ENCODE measurements at regions not wholly inside any gene's neighbourhood (a gene's known extent, or its start where the extent isn't known, plus 50 kb on each side); places are given as distances from the start of the nearest gene placed in this dataset.
"Not testable (repeated sequence)": the region's sequence is repeated elsewhere in the genome, so short reads cannot be mapped to it uniquely, and the experiment has no call there.

DNA sequence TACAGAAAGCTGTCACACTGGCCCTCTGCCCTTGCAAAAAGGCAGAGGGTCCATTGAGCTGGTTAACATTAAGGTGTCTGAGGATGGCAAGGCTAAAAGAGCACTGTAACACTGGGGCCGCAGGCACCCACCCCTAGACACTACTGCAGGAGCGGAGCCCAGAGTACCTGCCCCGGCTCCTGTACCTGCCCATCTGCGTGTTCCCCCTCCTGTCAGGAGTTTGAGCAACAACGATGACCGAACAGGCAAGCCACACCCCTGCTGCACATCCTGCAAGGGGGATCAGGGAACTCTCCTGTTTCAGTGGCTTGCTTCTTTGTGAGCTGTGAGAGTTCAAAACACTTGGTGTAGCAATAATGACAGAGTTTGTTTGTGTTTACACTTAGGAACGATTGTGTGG lies 117.4 kb upstream of the STARD13 start:
- no peak overlapping the region for H3K27ac ChIP-seq
- TF ChIP-seq, protein P1, sequence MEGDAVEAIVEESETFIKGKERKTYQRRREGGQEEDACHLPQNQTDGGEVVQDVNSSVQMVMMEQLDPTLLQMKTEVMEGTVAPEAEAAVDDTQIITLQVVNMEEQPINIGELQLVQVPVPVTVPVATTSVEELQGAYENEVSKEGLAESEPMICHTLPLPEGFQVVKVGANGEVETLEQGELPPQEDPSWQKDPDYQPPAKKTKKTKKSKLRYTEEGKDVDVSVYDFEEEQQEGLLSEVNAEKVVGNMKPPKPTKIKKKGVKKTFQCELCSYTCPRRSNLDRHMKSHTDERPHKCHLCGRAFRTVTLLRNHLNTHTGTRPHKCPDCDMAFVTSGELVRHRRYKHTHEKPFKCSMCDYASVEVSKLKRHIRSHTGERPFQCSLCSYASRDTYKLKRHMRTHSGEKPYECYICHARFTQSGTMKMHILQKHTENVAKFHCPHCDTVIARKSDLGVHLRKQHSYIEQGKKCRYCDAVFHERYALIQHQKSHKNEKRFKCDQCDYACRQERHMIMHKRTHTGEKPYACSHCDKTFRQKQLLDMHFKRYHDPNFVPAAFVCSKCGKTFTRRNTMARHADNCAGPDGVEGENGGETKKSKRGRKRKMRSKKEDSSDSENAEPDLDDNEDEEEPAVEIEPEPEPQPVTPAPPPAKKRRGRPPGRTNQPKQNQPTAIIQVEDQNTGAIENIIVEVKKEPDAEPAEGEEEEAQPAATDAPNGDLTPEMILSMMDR (conservative IDR thresholded peaks at IDR 0.05) = no peak

DNA sequence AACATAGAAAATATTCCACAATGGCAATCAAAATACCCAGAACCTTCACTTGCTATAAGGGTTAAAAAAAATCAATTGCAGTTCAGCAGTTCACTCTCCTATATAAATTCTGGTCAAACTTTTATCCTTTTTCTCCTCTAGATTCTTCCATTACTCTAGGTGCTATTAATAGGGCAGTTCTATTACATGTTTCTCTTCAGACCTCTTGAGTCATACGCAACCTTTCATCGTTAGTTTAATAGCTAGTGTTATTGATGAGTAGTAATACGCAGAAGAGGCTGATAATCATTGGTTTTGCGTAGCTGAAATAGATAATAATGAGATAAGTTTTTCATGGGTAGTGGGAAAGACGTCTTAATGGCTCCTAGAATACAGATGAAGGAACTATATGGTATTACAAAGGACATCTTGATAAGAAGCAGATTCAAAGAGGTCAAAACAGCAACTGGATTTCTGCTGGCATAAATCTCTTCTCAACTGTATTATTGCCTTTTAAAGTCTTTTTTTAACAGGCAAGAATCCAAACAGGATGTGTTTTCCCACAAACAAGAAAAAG lies 118.3 kb upstream of the STARD13 start:
- no peak overlapping the region for H3K27ac ChIP-seq
- TF ChIP-seq, protein P1 (conservative IDR thresholded peaks at IDR 0.05) = no peak

DNA sequence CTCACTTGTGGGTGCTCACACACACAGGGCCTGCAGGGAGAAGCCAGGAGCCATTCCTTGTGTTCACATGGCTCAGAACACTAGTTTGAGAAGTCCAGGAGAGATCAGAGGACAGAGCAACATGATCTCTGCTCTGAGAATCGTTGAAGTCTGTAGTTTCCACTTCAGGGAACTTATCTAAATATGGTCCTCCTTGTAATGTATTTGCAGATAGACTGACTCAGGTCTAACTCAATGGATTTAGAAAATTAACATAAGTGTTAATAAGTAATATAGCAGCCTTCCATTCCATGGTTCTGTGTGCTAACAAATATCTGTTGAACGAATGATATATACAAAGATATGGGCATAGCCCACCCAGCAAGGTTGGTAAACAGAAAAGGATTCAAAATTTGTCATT lies 119.8 kb upstream of the STARD13 start:
- no peak overlapping the region for H3K27ac ChIP-seq
- TF ChIP-seq, protein P1 (conservative IDR thresholded peaks at IDR 0.05) = no peak

DNA sequence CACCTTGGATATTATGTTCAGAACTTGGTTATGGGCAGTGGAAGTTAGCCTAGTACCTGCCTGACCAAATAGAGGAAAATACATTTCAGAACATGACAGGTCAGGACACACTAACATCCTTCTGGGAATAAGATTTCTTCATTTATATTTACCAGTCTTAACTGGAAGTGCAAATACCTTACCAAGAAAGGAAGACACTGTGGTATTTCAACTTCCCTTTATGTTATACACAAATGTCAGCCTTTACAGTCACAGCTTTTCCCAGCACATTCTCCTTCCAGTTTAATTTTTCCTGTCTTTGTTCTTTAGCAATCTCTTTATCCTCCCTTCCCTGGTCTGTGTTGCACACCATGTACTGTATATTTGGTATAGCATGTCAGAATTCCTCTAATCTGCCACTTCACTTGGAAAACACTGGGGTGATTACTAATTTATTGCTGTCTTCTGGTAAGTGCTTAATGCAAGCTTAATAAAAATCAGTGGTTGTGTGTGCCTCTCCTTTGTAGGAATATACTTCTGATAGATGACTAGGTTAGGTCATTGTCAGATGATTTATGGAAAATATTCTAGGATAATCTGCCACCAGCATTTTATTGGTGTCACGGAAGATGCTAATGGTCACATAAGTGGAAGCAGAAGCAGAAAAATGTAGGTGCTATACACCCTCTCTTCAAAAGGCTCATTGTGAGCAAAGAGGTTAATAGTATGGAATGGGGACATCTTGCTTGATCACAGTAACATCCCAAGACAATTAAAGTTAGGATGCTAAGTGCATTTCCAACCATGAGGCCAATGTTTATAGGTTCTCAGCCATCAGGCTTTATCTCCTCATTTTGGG lies 124.3 kb upstream of the STARD13 start:
- no peak overlapping the region for H3K27ac ChIP-seq
- TF ChIP-seq, protein P1 (conservative IDR thresholded peaks at IDR 0.05) = no peak

DNA sequence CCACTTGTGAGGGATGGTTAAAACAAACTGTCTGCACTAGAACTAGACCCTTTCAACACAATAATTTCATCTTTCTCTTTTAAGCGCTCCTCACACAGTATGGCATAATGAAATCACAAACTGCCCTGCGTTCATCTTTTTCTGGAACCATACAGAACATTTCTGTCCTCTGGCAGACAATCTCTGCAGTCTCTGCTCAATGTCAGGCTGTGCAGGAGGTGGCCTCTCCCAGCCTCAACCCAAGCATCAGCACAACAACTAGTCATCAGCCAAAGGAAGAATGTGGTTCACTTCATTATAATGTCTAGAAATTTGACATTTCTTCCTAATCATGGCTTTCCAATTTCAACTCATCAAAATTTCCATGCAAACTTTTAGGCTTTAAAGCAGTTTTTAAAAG lies 125.1 kb upstream of the STARD13 start:
- no peak overlapping the region for H3K27ac ChIP-seq

DNA sequence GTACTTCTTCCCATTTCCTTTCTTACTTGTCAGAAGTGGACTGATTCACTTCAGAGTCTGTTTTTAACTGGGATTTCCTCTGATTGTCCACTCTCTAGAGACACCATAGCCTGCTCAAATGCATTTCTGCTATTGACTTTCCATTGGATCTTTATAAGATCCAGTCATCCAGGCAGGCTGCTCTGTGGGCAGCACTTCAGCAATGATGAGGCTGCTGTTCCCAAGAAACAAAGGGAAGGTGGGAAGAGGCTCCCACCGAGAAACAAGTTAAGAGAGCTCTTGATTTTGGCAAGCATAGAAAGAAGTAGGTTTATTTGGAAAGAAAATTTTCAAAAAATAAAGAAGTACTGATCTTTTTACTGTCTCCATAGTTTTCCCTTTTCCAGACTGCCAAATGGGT lies 125.8 kb upstream of the STARD13 start:
- TF ChIP-seq, protein P1 (conservative IDR thresholded peaks at IDR 0.05) = no peak
- H3K27ac ChIP-seq = no peak overlapping the region

More for the DNA sequence above, 125.1 kb upstream of the STARD13 start:
- TF ChIP-seq, protein P1 (conservative IDR thresholded peaks at IDR 0.05) = no peak

DNA sequence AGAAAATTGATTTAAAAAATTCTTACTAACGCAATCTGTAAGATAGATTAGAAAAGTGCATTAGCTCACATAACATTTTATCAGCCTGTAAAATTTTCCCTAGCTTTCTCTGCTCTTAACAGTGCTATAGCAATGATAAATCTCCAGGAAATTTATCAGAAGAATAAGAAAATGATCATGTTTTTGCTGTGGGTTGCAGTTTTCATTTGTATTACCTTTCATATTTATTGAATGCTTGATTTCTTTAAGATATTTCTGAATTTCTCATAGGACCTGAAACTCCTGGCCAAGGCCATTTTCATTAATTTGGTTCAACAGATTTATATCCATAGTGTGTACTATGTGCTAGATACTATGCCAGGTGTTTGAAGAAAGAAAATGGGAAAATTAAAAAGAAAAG lies 130.3 kb upstream of the STARD13 start:
- TF ChIP-seq, protein P1 (conservative IDR thresholded peaks at IDR 0.05) = no peak
- no peak overlapping the region for H3K27ac ChIP-seq

DNA sequence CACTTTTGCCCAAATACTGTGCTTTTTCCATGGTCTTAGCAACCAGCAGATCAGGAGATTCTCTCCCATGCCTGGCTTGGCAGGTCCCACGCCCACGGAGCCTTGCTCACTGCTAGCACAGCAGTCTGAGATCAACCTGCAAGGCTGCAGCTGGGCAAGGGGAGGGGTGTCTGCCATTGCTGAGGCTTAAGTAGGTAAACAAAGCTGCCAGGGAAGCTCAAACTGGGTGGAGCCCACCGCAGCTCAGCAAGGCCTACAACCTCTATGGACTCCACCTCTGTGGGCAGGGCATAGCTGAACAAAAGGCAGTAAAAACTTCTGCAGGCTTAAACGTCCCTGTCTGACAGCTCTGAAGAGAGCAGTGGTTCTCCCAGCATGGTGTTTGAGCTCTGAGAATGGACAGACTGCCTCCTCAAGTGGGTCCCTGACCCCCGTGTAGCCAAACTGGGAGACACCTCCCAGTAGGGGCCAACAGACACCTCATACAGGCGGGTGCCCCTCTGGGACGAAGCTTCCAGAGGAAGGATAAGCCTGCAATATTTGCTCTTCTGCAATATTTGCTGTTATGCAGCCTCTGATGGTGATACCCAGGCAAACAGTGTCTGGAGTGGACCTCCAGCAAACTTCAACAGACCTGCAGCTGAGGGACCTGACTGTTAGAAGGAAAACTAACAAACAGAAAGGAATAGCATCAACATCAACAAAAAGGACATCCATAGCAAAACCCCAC lies 132.8 kb upstream of the STARD13 start:
- not testable (repeated sequence) for H3K27ac ChIP-seq

DNA sequence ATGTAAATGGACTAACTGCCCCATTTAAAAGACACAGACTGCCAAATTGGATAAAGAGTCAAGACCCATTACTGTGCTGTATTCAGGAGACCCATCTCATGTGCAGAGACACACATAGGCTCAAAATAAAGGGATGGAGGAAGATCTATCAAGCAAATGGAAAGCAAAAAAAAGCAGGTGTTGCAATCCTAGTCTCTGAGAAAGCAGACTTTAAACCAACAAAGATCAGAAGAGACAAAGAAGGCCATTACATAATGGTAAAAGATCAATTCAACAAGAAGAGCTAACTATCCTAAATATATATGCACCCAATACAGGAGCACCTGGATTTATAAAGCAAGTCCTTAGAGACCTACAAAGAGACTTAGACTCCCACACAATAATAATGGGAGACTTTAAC lies 134.6 kb upstream of the STARD13 start:
- not testable (repeated sequence) for H3K27ac ChIP-seq

All from VCaP (cell line).